Stimulated activated CD4-positive, alpha-beta T cell treated with anti-CD3 and anti-CD28 coated beads, Interleukin-12 subunit alpha, Interleukin-12 subunit beta, amount 100 ng/mL, for 4 hours (primary cell): ENCODE measurements at regions not wholly inside any gene's neighbourhood (a gene's known extent, or its start where the extent isn't known, plus 50 kb on each side); places are given as distances from the start of the nearest gene placed in this dataset.

ENCODE experiments used
- DNase-seq: peaks from one replicate; pipeline ENCODE4 v3.0.0-alpha.2; 2020

DNA sequence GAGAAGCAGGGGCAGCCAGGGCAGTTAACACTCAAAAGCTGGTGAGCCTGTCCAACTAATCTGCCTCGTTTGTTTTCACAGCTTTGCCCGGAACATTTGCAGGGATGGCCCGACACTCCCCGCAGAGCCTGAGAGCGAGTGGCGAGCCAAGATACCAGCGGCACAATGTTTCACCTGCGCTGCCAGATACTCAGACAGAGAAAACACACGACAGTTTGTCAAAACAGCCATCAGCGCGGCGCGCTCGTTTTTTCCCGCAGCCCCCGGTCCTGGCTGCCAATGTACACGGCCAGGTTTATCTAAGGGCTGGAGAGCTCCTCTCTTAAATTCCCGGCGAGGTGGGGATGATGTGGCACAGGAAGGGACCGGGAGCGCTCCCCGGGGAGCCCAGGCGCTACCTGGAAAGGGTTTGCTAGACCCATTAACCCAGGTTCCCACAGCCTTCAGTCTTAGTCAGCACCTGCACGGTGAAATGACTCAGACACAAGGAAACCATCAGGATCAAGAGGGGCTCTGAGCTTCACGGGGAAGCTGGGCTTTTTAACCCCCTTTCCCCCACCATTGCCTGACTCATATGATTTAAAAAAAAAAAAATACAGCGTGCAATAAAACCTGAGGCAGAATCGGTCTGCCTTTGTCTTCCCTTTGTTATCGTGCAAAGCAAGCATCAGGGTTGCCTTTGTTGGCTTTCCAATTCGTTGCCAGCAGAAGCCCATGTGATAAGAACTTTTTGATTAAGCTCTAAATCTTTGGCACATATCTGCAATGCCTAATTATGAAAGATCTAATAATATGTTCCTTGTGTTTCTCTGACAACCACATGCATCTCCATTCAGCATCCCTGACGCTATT, 186.2 kb downstream of the EFNB2 start:
- no peak for DNase-seq

GRCh38 chr13:106348075-106348840, 187.2 kb downstream of the EFNB2 start:
- DNase-seq: no peak

DNA sequence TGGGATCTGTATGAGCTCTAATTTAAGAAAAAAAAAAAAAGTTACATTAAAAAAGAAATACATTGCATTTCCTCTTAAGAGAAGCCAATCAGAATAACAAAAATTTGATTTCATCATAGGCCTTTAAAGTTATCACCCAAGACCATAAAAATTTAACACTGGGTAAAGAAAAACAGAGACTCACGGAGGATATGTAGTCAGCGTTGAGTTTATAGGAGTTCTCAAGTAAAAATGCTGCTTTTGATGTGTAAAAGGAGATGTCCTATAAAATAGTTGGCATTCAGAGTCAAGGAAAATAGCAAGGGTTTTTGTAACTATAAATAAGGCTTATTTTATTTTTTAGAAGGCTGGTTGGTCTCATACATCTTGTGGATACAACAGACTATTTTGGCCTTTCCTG, 191.1 kb downstream of the EFNB2 start:
- DNase-seq: no peak

- no peak for DNase-seq
Observed at GRCh38 chr13:106343836-106344235, 191.6 kb downstream of the EFNB2 start.

- DNase-seq: no peak
Observed at GRCh38 chr13:106340249-106340648, 195.2 kb downstream of the EFNB2 start.

DNA sequence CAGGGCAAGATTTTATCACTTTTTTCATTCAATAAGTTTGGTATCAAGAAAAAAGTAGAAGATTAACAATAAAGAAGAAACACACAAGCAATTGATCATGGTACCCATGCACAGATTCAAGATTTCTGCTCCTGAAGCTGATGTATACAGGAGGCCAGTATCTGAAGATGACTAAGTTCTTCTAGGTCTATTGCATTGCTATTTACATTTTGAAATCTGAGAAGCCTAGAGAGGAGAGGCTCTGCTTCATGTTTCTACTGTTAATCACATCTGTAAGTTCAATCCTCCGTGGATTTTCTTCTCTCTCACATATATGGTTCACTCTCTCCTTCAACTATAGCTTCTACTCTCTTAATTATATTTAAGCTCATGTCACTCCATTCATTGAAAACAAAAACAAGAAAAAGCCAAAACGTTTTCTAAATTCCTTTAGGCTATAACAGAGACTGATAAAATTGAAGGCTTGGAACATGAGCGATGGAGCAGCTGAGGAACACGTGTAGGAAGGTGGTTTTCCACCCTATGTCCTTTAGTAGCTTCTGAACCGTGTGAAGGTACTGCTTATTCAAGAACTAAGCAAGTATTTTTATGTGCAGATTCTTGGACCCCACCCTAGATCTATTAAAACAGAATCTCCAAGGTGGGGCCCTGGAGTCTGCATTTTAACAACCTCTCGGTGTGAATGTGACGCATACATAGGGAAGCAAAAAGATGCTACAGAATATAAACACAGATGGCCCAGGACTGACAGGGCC, 198.2 kb downstream of the EFNB2 start:
- no peak for DNase-seq

- DNase-seq: no peak
Observed at GRCh38 chr13:106336668-106337067, 198.8 kb downstream of the EFNB2 start.

GRCh38 chr13:106332621-106333020, 202.8 kb downstream of the EFNB2 start:
- no peak for DNase-seq

DNA sequence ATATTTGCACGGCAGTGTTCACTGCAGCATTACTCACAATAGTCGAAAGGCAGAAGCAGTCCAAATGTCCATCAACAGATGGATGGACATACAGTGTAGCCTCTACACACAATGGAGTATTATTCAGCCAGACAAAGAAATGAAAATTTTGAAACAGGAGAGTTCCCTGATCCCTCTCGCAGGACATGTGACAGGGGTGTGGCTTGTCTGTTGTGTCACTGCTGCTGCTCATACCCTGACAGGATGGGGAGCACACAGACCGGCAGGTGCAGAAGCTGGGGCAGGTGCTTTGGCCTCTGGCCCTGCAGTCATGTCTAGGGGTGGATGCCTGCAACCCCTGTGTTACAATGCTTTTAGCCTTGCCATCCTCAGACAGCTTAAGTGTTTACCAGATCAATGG, 204.3 kb downstream of the EFNB2 start:
- DNase-seq: no peak

- no peak for DNase-seq
Observed at GRCh38 chr13:106329941-106330340, 205.5 kb downstream of the EFNB2 start.

GRCh38 chr13:106326751-106327150, 208.7 kb downstream of the EFNB2 start:
- no peak for DNase-seq

DNA sequence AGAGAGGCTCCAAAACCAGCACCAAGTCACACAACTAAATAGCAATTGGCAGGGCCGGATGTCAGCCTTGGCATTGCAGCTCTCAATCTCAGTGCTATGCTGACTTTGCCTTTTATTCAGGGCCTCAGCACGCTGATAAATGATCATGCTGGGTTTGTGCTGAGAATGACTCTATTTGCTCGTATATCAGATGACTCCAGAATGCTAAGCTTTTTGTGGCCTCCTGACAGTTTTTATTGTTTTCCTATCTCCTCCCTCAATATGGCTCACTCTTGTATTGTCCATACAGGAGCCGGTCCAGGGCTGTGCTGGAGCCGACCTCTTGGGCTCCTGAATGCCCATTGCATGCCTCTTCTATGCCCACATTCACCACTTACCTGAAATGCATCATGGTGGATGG, 211.0 kb downstream of the EFNB2 start:
- DNase-seq: no peak

GRCh38 chr13:106322628-106323027, 212.8 kb downstream of the EFNB2 start:
- no peak for DNase-seq

GRCh38 chr13:106318941-106319411, 216.5 kb downstream of the EFNB2 start:
- no peak for DNase-seq

- DNase-seq: no peak
Observed at GRCh38 chr13:106314417-106314816, 221.0 kb downstream of the EFNB2 start.

- DNase-seq: no peak
Observed at GRCh38 chr13:106311004-106311403, 224.5 kb downstream of the EFNB2 start.

DNA sequence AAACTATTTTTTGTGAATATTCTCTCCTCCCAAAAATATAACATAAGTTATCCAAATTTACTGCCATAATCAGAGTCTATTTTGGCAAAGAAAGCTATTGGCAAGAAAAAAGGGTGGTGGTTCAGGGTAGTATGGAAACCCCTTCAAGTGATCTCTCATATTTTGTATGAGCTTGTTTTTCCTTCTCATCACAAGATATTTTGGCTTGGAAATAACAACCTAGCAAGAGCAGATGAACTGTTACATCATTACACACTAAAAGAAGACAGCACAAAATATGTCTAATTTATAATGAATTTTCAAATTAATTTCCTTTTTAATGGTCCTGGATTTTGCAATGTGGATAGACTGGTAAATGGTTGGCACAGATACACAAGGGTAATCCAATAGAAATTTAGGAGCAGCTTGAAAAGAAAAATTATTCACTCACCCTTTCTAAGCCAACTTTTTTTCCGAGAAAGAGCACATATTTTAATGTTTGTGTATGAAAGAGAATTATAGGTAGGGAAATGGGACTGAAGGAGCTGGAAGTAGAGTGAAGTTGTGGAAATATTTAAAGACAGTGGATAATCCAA, 225.1 kb downstream of the EFNB2 start:
- DNase-seq: no peak

DNA sequence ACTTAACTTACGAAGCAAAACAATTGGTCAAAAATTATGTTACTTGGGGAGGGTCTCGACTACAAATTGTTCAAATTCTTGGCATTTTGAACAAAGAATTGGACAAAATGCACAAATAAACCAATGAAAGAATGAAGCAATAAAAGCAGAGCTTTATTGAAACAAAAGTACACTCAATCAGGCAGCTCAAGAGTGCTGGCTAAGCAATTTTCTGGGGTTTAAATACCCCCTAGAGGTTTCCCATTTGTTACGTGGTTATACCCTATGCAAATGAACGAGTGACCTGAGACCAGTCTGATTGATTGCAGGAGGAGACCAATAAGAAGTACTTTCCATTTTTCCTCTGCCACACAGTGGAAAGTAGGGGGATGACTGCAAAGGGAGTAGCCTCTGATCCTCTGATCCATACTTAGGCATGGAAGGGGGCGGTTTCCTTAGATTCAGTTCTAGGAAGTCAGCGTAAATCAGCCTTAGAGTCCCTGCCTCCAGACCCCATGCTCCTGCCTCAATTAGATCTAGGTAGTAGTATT, 228.6 kb downstream of the EFNB2 start:
- DNase-seq: no peak

DNA sequence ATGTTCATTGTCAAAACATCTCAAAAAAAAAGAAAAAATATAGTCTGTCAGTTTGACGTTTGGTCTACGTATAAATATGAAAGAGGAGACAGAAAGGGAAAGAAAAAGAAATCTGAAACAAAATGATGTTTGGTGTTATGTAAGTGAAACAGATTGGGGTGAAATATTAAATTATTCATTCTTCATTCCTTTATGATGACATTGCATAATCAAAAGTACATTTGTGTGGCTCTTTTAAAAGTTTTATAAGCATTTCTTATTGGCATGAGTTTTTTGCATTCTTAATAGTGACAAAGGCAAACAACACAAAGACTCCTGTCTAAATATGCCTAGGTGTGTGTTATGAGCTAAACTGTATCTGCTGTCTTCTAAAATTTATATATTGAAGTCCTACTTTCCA, 232.6 kb downstream of the EFNB2 start:
- DNase-seq: no peak

DNA sequence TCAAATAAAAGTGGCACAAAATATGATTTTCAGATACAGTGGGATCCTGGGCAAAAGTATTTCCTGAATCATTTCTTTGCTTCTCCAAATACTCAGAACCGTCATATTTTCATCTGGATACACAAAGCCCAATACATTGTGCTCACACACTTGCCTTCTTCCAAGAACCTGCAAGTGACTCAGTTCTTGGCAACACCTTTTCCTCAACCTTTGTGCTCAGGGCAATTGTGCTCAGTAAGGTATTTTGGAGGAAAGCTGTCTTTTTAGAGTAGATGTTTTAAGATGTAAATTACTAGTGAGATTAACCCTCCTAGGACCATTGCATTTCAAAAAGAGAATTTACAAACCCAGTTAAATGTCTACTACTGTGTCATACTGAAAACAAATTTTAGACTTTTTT, 233.5 kb downstream of the EFNB2 start:
- DNase-seq: no peak

- no peak for DNase-seq
Observed at GRCh38 chr13:106299621-106300020, 235.8 kb downstream of the EFNB2 start.

GRCh38 chr13:106297283-106297682, 238.2 kb downstream of the EFNB2 start:
- DNase-seq: no peak

DNA sequence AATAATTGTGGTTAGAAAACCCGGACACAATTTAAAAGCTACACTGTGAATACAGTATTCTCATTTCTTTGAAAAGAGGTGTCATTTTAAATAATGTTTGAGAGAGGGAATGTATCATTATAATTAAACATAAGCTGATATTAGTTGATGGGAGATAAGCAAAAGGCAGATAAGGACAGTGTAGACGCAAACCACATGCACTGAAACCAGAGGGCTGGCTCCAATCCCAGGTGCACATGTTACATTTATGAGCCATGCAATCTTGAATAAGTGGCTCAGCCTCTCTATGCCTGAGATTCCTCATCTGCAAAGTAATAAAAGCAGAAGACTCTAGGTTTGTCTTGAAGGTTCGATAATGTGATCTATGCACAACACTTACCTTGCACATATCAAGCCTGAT, 238.7 kb downstream of the EFNB2 start:
- DNase-seq: no peak
